HL-60 (cell line): ENCODE measurements at regions not wholly inside any gene's neighbourhood (a gene's known extent, or its start where the extent isn't known, plus 50 kb on each side); places are given as distances from the start of the nearest gene placed in this dataset.

ENCODE experiments used
- POLR2AphosphoS5 ChIP-seq: IDR thresholded peaks from 2 replicates; pipeline ENCODE4 v1.6.1; 2012; ENCODE audit warnings: low read depth
- TF ChIP-seq, protein P1 (sequence below): IDR thresholded peaks from one replicate; pipeline ENCODE4 v1.5.1; 2011; ENCODE audit warnings: low read length, control low read depth, inconsistent platforms; ENCODE audit not compliant: insufficient read depth
- TF ChIP-seq, protein P2 (sequence below): IDR thresholded peaks from 2 replicates; pipeline ENCODE4 v1.6.1; 2012; ENCODE audit warnings: low read depth; ENCODE audit not compliant: insufficient replicate concordance

DNA sequence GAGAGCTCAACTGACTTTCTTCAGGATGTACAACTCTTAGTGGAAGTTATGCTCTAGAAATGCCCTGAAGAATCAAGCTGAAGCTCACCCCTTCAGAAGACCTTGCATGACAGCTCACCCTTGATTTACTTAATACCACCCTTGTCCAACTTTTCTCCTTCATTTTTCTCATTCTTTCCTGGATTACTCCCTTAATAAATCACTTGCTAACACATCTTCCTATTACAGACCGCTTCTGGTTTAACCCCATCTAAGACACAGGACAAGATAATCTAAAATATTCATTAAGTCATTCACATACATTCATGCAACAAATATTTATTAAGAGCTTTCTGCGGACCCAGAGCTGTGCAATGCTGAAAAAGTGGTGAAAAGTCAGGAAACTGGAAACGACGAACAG lies 630.7 kb upstream of the RORB start:
- TF ChIP-seq, protein P1, sequence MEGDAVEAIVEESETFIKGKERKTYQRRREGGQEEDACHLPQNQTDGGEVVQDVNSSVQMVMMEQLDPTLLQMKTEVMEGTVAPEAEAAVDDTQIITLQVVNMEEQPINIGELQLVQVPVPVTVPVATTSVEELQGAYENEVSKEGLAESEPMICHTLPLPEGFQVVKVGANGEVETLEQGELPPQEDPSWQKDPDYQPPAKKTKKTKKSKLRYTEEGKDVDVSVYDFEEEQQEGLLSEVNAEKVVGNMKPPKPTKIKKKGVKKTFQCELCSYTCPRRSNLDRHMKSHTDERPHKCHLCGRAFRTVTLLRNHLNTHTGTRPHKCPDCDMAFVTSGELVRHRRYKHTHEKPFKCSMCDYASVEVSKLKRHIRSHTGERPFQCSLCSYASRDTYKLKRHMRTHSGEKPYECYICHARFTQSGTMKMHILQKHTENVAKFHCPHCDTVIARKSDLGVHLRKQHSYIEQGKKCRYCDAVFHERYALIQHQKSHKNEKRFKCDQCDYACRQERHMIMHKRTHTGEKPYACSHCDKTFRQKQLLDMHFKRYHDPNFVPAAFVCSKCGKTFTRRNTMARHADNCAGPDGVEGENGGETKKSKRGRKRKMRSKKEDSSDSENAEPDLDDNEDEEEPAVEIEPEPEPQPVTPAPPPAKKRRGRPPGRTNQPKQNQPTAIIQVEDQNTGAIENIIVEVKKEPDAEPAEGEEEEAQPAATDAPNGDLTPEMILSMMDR: no peak
- TF ChIP-seq, protein P2, sequence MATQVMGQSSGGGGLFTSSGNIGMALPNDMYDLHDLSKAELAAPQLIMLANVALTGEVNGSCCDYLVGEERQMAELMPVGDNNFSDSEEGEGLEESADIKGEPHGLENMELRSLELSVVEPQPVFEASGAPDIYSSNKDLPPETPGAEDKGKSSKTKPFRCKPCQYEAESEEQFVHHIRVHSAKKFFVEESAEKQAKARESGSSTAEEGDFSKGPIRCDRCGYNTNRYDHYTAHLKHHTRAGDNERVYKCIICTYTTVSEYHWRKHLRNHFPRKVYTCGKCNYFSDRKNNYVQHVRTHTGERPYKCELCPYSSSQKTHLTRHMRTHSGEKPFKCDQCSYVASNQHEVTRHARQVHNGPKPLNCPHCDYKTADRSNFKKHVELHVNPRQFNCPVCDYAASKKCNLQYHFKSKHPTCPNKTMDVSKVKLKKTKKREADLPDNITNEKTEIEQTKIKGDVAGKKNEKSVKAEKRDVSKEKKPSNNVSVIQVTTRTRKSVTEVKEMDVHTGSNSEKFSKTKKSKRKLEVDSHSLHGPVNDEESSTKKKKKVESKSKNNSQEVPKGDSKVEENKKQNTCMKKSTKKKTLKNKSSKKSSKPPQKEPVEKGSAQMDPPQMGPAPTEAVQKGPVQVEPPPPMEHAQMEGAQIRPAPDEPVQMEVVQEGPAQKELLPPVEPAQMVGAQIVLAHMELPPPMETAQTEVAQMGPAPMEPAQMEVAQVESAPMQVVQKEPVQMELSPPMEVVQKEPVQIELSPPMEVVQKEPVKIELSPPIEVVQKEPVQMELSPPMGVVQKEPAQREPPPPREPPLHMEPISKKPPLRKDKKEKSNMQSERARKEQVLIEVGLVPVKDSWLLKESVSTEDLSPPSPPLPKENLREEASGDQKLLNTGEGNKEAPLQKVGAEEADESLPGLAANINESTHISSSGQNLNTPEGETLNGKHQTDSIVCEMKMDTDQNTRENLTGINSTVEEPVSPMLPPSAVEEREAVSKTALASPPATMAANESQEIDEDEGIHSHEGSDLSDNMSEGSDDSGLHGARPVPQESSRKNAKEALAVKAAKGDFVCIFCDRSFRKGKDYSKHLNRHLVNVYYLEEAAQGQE: no peak
- TF ChIP-seq POLR2AphosphoS5: no peak
